ENCODE measurements at regions not wholly inside any gene's neighbourhood (a gene's known extent, or its start where the extent isn't known, plus 50 kb on each side); places are given as distances from the start of the nearest gene placed in this dataset.

GRCh38 chr18:22106536-22107292 lies 62.7 kb upstream of the GATA6 start:
- TF ChIP-seq CTCF (IDR thresholded peaks at IDR 0.05) (no peak), POLR2A (IDR thresholded peaks at IDR 0.05) (no peak)
